ENCODE measurements at regions not wholly inside any gene's neighbourhood (a gene's known extent, or its start where the extent isn't known, plus 50 kb on each side); places are given as distances from the start of the nearest gene placed in this dataset.

- TF ChIP-seq, protein P1, sequence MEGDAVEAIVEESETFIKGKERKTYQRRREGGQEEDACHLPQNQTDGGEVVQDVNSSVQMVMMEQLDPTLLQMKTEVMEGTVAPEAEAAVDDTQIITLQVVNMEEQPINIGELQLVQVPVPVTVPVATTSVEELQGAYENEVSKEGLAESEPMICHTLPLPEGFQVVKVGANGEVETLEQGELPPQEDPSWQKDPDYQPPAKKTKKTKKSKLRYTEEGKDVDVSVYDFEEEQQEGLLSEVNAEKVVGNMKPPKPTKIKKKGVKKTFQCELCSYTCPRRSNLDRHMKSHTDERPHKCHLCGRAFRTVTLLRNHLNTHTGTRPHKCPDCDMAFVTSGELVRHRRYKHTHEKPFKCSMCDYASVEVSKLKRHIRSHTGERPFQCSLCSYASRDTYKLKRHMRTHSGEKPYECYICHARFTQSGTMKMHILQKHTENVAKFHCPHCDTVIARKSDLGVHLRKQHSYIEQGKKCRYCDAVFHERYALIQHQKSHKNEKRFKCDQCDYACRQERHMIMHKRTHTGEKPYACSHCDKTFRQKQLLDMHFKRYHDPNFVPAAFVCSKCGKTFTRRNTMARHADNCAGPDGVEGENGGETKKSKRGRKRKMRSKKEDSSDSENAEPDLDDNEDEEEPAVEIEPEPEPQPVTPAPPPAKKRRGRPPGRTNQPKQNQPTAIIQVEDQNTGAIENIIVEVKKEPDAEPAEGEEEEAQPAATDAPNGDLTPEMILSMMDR (IDR thresholded peaks at IDR 0.05): no peak
- no peak for TF ChIP-seq POLR2A (IDR thresholded peaks at IDR 0.05)
Measured at GRCh38 chr7:89928451-89928850, 225.8 kb upstream of the STEAP1 start.
